ENCODE measurements at regions not wholly inside any gene's neighbourhood (a gene's known extent, or its start where the extent isn't known, plus 50 kb on each side); places are given as distances from the start of the nearest gene placed in this dataset.

GRCh38 chrX:122941806-122942205, 242.3 kb upstream of the GRIA3 start:
- no TSS peak for BruUV-seq (replicated peaks)
- ATAC-seq (no peak), DNase-seq (ENCODE audit: low read depth, low spot score) (no peak)
- no peaks in the 10 kb centered on the region for H3K4me1 ChIP-seq (ENCODE audit: control insufficient read depth, insufficient read depth, low read length)
- ChIA-PET CTCF (no interaction called here), POLR2A (no interaction called here)
- no peak overlapping the region for H3K4me3 ChIP-seq (ENCODE audit: low read depth in 2 of 2, low read length in 2 of 2)
- in situ Hi-C loops (cut with HindIII; ENCODE audit: low pct_unique_long_range_greater_than_20kb, low sequenced_read_pairs), result no loop called here
- no peaks in the 10 kb centered on the region for H3K27me3 ChIP-seq (ENCODE audit: control insufficient read depth, insufficient read depth, low read length)
- TF ChIP-seq REST (IDR thresholded peaks at IDR 0.05; ENCODE audit: insufficient read depth in 1 of 2, low read depth in 2 of 2, low read length in 1 of 2) (no peak), SIN3A (IDR thresholded peaks at IDR 0.05; ENCODE audit: borderline replicate concordance, insufficient read depth, low read depth, low read length) (no peak)
- intact Hi-C loops (cut with micrococcal nuclease; ENCODE audit: unreplicated experiment), result no loop called here
- no peaks in the 10 kb centered on the region for H3K36me3 ChIP-seq (ENCODE audit: control insufficient read depth, insufficient read depth, low read length)
- H3K27ac ChIP-seq (ENCODE audit: low read length), result no peak overlapping the region
- no peaks in the 10 kb centered on the region for H3K9me3 ChIP-seq (ENCODE audit: control insufficient read depth, insufficient read depth, low read depth, low read length)

- ChIA-PET POLR2A (no interaction called here), CTCF (no interaction called here)
- TF ChIP-seq CTCF (IDR thresholded peaks at IDR 0.05) (no peak), POLR2AphosphoS5 (IDR thresholded peaks at IDR 0.05; ENCODE audit: low read depth, low read length) (no peak), TCF7L2 (IDR thresholded peaks at IDR 0.05; ENCODE audit: low read depth, low read length) (no peak), REST (IDR thresholded peaks at IDR 0.05; ENCODE audit: insufficient read depth in 1 of 2, low read depth in 2 of 2, low read length in 1 of 2) (no peak), SIN3A (IDR thresholded peaks at IDR 0.05; ENCODE audit: borderline replicate concordance, insufficient read depth, low read depth, low read length) (no peak)
- Histone ChIP-seq H3K9me3 (ENCODE audit: control insufficient read depth, insufficient read depth, low read depth, low read length) (no peaks in the 10 kb centered on the region), H3K4me3 (ENCODE audit: low read depth in 2 of 2, low read length in 2 of 2) (no peak overlapping the region), H3K27ac (ENCODE audit: low read length) (no peak overlapping the region), H3K36me3 (ENCODE audit: control insufficient read depth, insufficient read depth, low read length) (no peaks in the 10 kb centered on the region), H3K27me3 (ENCODE audit: control insufficient read depth, insufficient read depth, low read length) (no peaks in the 10 kb centered on the region), H3K4me1 (ENCODE audit: control insufficient read depth, insufficient read depth, low read length) (no peaks in the 10 kb centered on the region)
- ATAC-seq (no peak), DNase-seq (ENCODE audit: low read depth, low spot score) (no peak)
- in situ Hi-C loops (cut with HindIII; ENCODE audit: low pct_unique_long_range_greater_than_20kb, low sequenced_read_pairs), result no loop called here
- BruUV-seq (replicated peaks), result no TSS peak
- intact Hi-C loops (cut with micrococcal nuclease; ENCODE audit: unreplicated experiment), result no loop called here
These were observed 240.2 kb upstream of the GRIA3 start for GRCh38 chrX:122943918-122944317.

Measured in Panc1 (cell line).